Neural cell (in vitro differentiated cells): ENCODE measurements at regions not wholly inside any gene's neighbourhood (a gene's known extent, or its start where the extent isn't known, plus 50 kb on each side); places are given as distances from the start of the nearest gene placed in this dataset.

Experiments used
- H2AFZ ChIP-seq: fragments of 200-600, 300-800 bp; sonication (generic), shearing (Covaris generic); 2 replicates; pipeline ENCODE4 v1.6.0; 2014; ENCODE audit warnings: low read depth, mild to moderate bottlenecking, antibody characterized with exemption, low read length, moderate library complexity
- H3F3A ChIP-seq: fragments of 200-600 bp; shearing (Covaris generic); 2 replicates; pipeline ENCODE4 v1.6.1; 2016; ENCODE audit warnings: mild to moderate bottlenecking, moderate library complexity, mixed read lengths, antibody characterized with exemption, low read length; ENCODE audit not compliant: insufficient read depth, poor library complexity, severe bottlenecking
- H3K27ac ChIP-seq: fragments of 200-600, 300-800 bp; sonication (generic), shearing (Covaris generic); 2 replicates; pipeline ENCODE4 v1.5.1; 2014; ENCODE audit warnings: mild to moderate bottlenecking, low read length, moderate library complexity
- H3K27me3 ChIP-seq: fragments of 300-800, 200-600 bp; sonication (generic), shearing (Covaris generic); 2 replicates; pipeline ENCODE4 v1.6.0; 2014; ENCODE audit warnings: mild to moderate bottlenecking, low read depth, low read length, moderate library complexity; ENCODE audit not compliant: insufficient read depth
- H3K36me3 ChIP-seq: fragments of 300-800, 200-600 bp; sonication (generic), shearing (Covaris generic); 2 replicates; pipeline ENCODE4 v1.5.1; 2014; ENCODE audit warnings: mild to moderate bottlenecking, antibody characterized with exemption, low read length, moderate library complexity; ENCODE audit not compliant: insufficient read depth
- H3K4me2 ChIP-seq: fragments of 300-800, 200-600 bp; sonication (generic), shearing (Covaris generic); 2 replicates; pipeline ENCODE4 v1.6.0; 2014; ENCODE audit warnings: mild to moderate bottlenecking, low read length
- H3K4me3 ChIP-seq: fragments of 300-800, 200-600 bp; sonication (generic), shearing (Covaris generic); 2 replicates; pipeline ENCODE4 v1.5.1; 2014; ENCODE audit warnings: mild to moderate bottlenecking, low read length, moderate library complexity
- H3K79me2 ChIP-seq: fragments of 200-600 bp; shearing (Covaris generic); replicated peaks from 2 replicates; pipeline ENCODE4 v1.6.0; 2014; ENCODE audit warnings: mild to moderate bottlenecking, low read length, moderate library complexity; ENCODE audit not compliant: insufficient read depth
- H3K9ac ChIP-seq: fragments of 300-800, 200-600 bp; sonication (generic), shearing (Covaris generic); 2 replicates; pipeline ENCODE4 v1.6.1; 2016; ENCODE audit warnings: mild to moderate bottlenecking, low read length, mixed read lengths
- H3K9me2 ChIP-seq: fragments of 200-600 bp; shearing (Covaris generic); 2 replicates; pipeline ENCODE4 v1.6.1; 2016; ENCODE audit warnings: mild to moderate bottlenecking, low read length, mixed read lengths; ENCODE audit not compliant: insufficient read depth
- H3K9me3 ChIP-seq: fragments of 200-600, 300-800 bp; sonication (generic), shearing (Covaris generic); 2 replicates; pipeline ENCODE4 v1.6.1; 2016; ENCODE audit warnings: mild to moderate bottlenecking, mixed run types, low read length, moderate library complexity, mixed read lengths
- H4K20me1 ChIP-seq: fragments of 200-600 bp; shearing (Covaris generic); 2 replicates; pipeline ENCODE4 v1.6.1; 2016; ENCODE audit warnings: mild to moderate bottlenecking, mixed run types; ENCODE audit not compliant: insufficient read depth
- EP300 ChIP-seq: fragments of 450-650 bp; conservative IDR thresholded peaks from 2 replicates; pipeline ENCODE4 v1.6.1; 2014; ENCODE audit warnings: antibody characterized with exemption, mild to moderate bottlenecking, moderate library complexity; ENCODE audit not compliant: poor library complexity, severe bottlenecking
- EZH2 ChIP-seq: fragments of 200-600, 300-800 bp; shearing (Covaris generic), sonication (generic); IDR thresholded peaks from 2 replicates; pipeline ENCODE4 v1.6.1; 2014; ENCODE audit warnings: antibody characterized with exemption, low read length, borderline replicate concordance, mild to moderate bottlenecking; ENCODE audit not compliant: insufficient read depth, poor library complexity, severe bottlenecking
- MXI1 ChIP-seq: fragments of 450-650 bp; conservative IDR thresholded peaks from 2 replicates; pipeline ENCODE4 v1.6.1; 2014; ENCODE audit warnings: antibody characterized with exemption, mild to moderate bottlenecking; ENCODE audit not compliant: poor library complexity, severe bottlenecking
- POLR2AphosphoS5 ChIP-seq: IDR thresholded peaks from 2 replicates; pipeline ENCODE4 v1.6.1; 2012
- RAD21 ChIP-seq: fragments of 450-650 bp; conservative IDR thresholded peaks from 2 replicates; pipeline ENCODE4 v1.6.1; 2014; ENCODE audit warnings: antibody characterized with exemption, mild to moderate bottlenecking, moderate library complexity
- SMC3 ChIP-seq: fragments of 450-650 bp; conservative IDR thresholded peaks from 2 replicates; pipeline ENCODE4 v1.6.1; 2014; ENCODE audit warnings: antibody characterized with exemption, mild to moderate bottlenecking, moderate library complexity; ENCODE audit not compliant: poor library complexity
- TAF1 ChIP-seq: IDR thresholded peaks from 2 replicates; pipeline ENCODE4 v1.6.1; 2012; ENCODE audit warnings: low read depth
- TF ChIP-seq, protein P1 (sequence below): fragments of 450-650 bp; IDR thresholded peaks from 2 replicates; pipeline ENCODE4 v1.5.1; 2014; ENCODE audit warnings: antibody characterized with exemption, mild to moderate bottlenecking, moderate library complexity; ENCODE audit not compliant: poor library complexity, severe bottlenecking
- TF ChIP-seq, protein P2 (sequence below): IDR thresholded peaks from 2 replicates; pipeline ENCODE4 v1.6.1; 2012; ENCODE audit warnings: borderline replicate concordance

DNA sequence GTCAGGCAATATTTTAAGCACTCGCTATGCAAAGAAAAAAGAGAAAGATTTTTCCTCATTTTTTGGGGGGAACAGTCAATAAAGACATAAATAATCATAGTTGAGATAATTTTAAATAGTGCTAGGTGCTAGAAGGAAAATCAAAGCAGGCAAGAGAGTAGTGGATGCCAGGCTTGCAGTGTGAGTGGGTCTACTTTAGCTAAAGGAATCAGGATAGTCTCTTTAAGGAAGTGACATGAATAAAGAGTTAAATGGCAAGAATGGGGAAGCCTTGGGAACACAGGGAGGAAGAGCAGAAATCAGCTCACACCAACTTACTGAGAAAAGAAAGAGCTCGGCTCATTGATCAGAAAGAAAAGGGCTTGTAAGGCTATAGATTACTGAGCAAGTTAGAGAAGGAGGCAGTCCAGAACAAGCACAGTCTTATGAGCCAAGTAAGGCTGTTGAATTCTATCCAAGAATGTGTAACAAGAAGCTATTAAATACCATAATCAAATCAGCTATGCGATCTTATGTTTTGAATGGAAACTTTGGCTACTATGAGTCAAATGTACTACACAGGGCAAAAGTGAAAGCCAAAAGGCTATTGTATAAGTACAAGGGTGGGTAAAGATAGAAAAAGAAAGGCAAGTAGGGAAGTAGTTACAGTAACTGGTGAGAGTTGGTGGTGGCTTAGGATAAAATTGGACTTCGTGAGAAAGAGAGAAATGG, 833.8 kb upstream of the PIK3C3 start:
- Histone ChIP-seq H3K4me3 (no peak overlapping the region), H3K79me2 (no peaks in the 10 kb centered on the region), H3F3A (no peaks in the 10 kb centered on the region), H3K9ac (no peak overlapping the region), H2AFZ (no peak overlapping the region), H3K9me3 (no peaks in the 10 kb centered on the region), H4K20me1 (no peaks in the 10 kb centered on the region), H3K27me3 (no peaks in the 10 kb centered on the region), H3K36me3 (no peaks in the 10 kb centered on the region), H3K27ac (no peak overlapping the region), H3K4me2 (no peak overlapping the region), H3K9me2 (no peaks in the 10 kb centered on the region)
- TF ChIP-seq EZH2: no peak
- TF ChIP-seq MXI1: no peak
- TF ChIP-seq EP300: no peak
- no peak for TF ChIP-seq SMC3
- TF ChIP-seq TAF1: no peak
- TF ChIP-seq, protein P1, sequence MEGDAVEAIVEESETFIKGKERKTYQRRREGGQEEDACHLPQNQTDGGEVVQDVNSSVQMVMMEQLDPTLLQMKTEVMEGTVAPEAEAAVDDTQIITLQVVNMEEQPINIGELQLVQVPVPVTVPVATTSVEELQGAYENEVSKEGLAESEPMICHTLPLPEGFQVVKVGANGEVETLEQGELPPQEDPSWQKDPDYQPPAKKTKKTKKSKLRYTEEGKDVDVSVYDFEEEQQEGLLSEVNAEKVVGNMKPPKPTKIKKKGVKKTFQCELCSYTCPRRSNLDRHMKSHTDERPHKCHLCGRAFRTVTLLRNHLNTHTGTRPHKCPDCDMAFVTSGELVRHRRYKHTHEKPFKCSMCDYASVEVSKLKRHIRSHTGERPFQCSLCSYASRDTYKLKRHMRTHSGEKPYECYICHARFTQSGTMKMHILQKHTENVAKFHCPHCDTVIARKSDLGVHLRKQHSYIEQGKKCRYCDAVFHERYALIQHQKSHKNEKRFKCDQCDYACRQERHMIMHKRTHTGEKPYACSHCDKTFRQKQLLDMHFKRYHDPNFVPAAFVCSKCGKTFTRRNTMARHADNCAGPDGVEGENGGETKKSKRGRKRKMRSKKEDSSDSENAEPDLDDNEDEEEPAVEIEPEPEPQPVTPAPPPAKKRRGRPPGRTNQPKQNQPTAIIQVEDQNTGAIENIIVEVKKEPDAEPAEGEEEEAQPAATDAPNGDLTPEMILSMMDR: no peak
- TF ChIP-seq, protein P2, sequence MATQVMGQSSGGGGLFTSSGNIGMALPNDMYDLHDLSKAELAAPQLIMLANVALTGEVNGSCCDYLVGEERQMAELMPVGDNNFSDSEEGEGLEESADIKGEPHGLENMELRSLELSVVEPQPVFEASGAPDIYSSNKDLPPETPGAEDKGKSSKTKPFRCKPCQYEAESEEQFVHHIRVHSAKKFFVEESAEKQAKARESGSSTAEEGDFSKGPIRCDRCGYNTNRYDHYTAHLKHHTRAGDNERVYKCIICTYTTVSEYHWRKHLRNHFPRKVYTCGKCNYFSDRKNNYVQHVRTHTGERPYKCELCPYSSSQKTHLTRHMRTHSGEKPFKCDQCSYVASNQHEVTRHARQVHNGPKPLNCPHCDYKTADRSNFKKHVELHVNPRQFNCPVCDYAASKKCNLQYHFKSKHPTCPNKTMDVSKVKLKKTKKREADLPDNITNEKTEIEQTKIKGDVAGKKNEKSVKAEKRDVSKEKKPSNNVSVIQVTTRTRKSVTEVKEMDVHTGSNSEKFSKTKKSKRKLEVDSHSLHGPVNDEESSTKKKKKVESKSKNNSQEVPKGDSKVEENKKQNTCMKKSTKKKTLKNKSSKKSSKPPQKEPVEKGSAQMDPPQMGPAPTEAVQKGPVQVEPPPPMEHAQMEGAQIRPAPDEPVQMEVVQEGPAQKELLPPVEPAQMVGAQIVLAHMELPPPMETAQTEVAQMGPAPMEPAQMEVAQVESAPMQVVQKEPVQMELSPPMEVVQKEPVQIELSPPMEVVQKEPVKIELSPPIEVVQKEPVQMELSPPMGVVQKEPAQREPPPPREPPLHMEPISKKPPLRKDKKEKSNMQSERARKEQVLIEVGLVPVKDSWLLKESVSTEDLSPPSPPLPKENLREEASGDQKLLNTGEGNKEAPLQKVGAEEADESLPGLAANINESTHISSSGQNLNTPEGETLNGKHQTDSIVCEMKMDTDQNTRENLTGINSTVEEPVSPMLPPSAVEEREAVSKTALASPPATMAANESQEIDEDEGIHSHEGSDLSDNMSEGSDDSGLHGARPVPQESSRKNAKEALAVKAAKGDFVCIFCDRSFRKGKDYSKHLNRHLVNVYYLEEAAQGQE: no peak
- no peak for TF ChIP-seq RAD21
- TF ChIP-seq POLR2AphosphoS5: no peak

DNA sequence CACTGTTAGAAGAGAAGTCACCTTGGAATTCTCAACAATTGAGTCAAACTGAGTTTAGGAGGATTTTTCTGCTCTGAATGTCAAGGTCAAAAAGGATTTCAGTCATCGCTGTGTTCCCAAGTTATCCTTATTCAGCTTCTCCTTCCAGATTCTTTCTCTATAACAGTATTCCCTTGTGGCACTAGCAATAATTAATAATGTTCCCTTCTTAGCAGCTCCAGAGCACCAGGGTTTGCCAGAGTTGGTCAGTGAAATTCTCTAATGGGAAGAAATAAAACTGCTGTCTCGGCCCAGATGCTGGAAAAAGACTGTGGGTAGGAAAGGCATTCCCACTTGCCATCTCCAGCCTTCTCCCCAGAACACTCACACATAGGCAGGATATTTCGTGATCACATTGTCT, 836.0 kb upstream of the PIK3C3 start:
- no peak overlapping the region for H3K4me2 ChIP-seq
- no peak overlapping the region for H2AFZ ChIP-seq
- no peaks in the 10 kb centered on the region for H3K9me3 ChIP-seq
- H3F3A ChIP-seq: no peaks in the 10 kb centered on the region
- H3K9me2 ChIP-seq: no peaks in the 10 kb centered on the region
- no peaks in the 10 kb centered on the region for H4K20me1 ChIP-seq
- TF ChIP-seq TAF1 (no peak), EZH2 (no peak), RAD21 (no peak), MXI1 (no peak), EP300 (no peak), POLR2AphosphoS5 (no peak), SMC3 (no peak)
- TF ChIP-seq, protein P1: no peak
- TF ChIP-seq, protein P2: no peak
- no peak overlapping the region for H3K27ac ChIP-seq
- H3K27me3 ChIP-seq: no peaks in the 10 kb centered on the region
- no peaks in the 10 kb centered on the region for H3K79me2 ChIP-seq
- H3K4me3 ChIP-seq: no peak overlapping the region
- no peak overlapping the region for H3K9ac ChIP-seq
- H3K36me3 ChIP-seq: no peaks in the 10 kb centered on the region
